Ishikawa (cell line): ENCODE measurements at regions not wholly inside any gene's neighbourhood (a gene's known extent, or its start where the extent isn't known, plus 50 kb on each side); places are given as distances from the start of the nearest gene placed in this dataset.

Experiments used
- CEBPB ChIP-seq: IDR thresholded peaks from 2 replicates; pipeline ENCODE4 v1.6.1; 2012
- CREB1 ChIP-seq: IDR thresholded peaks from 2 replicates; pipeline ENCODE4 v1.6.1; 2012; ENCODE audit warnings: low read depth
- EGR1 ChIP-seq: IDR thresholded peaks from 2 replicates; pipeline ENCODE4 v1.6.1; 2012
- EP300 ChIP-seq: IDR thresholded peaks from 2 replicates; pipeline ENCODE4 v1.6.1; 2012; ENCODE audit warnings: borderline replicate concordance
- FOXM1 ChIP-seq: IDR thresholded peaks from 2 replicates; pipeline ENCODE4 v1.6.1; 2012; ENCODE audit warnings: low read depth, borderline replicate concordance
- NFIC ChIP-seq: IDR thresholded peaks from 2 replicates; pipeline ENCODE4 v1.6.1; 2012
- RAD21 ChIP-seq: IDR thresholded peaks from 2 replicates; pipeline ENCODE4 v1.6.1; 2012; ENCODE audit warnings: low read depth
- REST ChIP-seq: IDR thresholded peaks from 2 replicates; pipeline ENCODE4 v1.6.1; 2012; ENCODE audit warnings: low read depth, mild to moderate bottlenecking
- TAF1 ChIP-seq: IDR thresholded peaks from 2 replicates; pipeline ENCODE4 v1.6.1; 2012; ENCODE audit warnings: low read depth, mild to moderate bottlenecking
- TCF12 ChIP-seq: IDR thresholded peaks from 2 replicates; pipeline ENCODE4 v1.6.1; 2012; ENCODE audit warnings: low read depth
- TEAD4 ChIP-seq: IDR thresholded peaks from 2 replicates; pipeline ENCODE4 v1.6.1; 2012
- USF1 ChIP-seq: IDR thresholded peaks from 2 replicates; pipeline ENCODE4 v1.6.1; 2012
- YY1 ChIP-seq: IDR thresholded peaks from 2 replicates; pipeline ENCODE4 v1.6.1; 2012; ENCODE audit warnings: low read depth
- ZBTB7A ChIP-seq: IDR thresholded peaks from 2 replicates; pipeline ENCODE4 v1.6.1; 2012; ENCODE audit warnings: low read depth
- TF ChIP-seq, protein P1 (sequence below): IDR thresholded peaks from 2 replicates; pipeline ENCODE4 v1.6.1; 2012

DNA sequence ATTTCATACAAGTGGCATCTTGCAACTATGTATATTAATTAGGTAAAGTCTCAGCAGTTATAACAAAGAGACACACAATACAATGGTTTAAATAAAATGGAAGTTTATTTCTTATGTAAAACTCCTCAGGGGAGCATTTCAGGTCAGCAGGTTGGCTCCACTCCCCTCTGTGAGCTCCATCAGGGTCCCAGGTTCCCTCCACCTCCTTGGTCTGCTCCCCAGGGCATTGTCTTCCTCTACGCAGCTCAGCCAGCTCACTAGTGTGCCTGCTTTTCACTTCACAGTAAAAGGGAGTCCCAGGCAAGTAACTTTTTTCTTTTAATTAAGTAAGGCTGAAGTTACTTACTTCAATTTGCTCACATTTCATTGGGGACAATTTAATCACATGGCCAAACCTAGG, 135.3 kb upstream of the FNDC3A start:
- TF ChIP-seq REST (no peak), CEBPB (no peak), CREB1 (no peak), TEAD4 (no peak), TAF1 (no peak), RAD21 (no peak), EP300 (no peak), FOXM1 (no peak), YY1 (no peak), TCF12 (no peak), USF1 (no peak), ZBTB7A (no peak), NFIC (no peak), EGR1 (no peak)
- TF ChIP-seq, protein P1, sequence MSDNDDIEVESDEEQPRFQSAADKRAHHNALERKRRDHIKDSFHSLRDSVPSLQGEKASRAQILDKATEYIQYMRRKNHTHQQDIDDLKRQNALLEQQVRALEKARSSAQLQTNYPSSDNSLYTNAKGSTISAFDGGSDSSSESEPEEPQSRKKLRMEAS, result no peak

GRCh38 chr13:48842316-48842715, 133.4 kb upstream of the FNDC3A start:
- TF ChIP-seq TAF1 (no peak), TCF12 (no peak), NFIC (no peak), RAD21 (no peak), ZBTB7A (no peak), CREB1 (no peak), USF1 (no peak), EP300 (no peak), CEBPB (no peak)
- TF ChIP-seq, protein P1, result no peak

DNA sequence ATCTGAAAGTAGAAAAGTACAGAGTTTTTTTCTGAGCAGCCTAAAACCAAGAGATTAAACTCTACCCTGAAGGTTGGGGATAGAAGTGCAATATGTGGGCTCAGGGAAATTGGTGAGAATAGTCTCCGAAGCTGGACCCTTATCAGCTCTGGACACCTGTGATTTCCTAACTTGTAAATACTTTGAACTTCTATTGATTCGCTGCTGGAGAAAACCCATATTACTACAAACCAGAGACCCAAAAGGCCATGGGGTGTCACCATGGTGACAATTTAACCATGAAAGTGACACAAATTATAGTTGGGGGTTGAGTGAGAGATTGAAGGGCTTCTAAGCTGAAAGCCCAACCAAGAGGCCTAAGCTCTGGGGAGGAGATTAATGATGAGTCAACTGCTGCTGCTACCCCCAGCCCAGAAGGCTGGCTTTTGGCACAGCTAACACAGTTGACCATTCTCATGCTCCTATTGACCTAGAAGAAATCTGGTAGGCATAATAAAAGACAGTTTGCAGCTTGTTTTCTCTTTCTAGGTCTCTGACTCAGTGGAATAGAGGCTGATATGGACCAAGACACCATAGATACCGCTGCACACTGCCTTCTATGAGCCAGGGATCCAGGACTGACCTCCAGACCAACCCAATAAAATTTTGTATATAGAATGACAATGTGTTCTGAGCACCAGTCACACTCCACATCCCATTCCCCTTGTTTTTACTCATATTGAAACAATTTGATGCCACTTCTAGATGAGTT, 131.9 kb upstream of the FNDC3A start:
- TF ChIP-seq RAD21, result no peak
- TF ChIP-seq EGR1, result no peak
- TF ChIP-seq FOXM1, result no peak
- TF ChIP-seq TAF1, result no peak
- no peak for TF ChIP-seq YY1
- TF ChIP-seq USF1, result no peak
- no peak for TF ChIP-seq CREB1
- TF ChIP-seq TCF12, result no peak
- TF ChIP-seq CEBPB, result no peak
- TF ChIP-seq, protein P1, result no peak
- no peak for TF ChIP-seq REST
- TF ChIP-seq NFIC, result no peak
- no peak for TF ChIP-seq TEAD4
- TF ChIP-seq EP300, result no peak
- no peak for TF ChIP-seq ZBTB7A

DNA sequence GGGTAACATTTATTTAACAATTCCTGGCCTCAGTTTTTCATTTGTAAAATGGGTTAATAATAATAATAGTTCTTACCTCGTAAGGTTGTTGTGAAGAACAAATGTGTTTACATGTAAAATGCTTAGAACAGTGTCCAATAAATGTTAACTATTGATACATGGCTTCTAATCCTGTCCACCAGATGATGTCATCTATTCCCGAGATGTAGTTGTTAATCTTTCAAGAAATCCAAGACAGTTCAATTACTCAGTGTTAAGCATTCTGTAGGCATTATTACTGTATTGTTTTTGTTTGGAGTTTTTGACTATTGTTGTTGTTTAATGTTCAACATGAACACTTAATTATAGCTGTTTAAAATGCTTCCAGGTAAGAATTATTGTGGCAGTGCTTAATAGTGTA, 131.0 kb upstream of the FNDC3A start:
- TF ChIP-seq USF1 (no peak), CEBPB (no peak), TAF1 (no peak), NFIC (no peak), YY1 (no peak), EGR1 (no peak), RAD21 (no peak), CREB1 (no peak), REST (no peak), EP300 (no peak), ZBTB7A (no peak), FOXM1 (no peak)
- TF ChIP-seq, protein P1, result no peak
